OCI-LY7 (cell line): ENCODE measurements at regions not wholly inside any gene's neighbourhood (a gene's known extent, or its start where the extent isn't known, plus 50 kb on each side); places are given as distances from the start of the nearest gene placed in this dataset.

Experiments used
- EZH2phosphoT487 ChIP-seq: fragments of 200-600 bp; sonication (generic); IDR thresholded peaks from 2 replicates; pipeline ENCODE4 v1.6.1; 2018; ENCODE audit warnings: low read depth, borderline replicate concordance, mild to moderate bottlenecking, mixed run types, antibody characterized with exemption, low read length, moderate library complexity, mixed read lengths
- TF ChIP-seq, protein P1 (sequence below): fragments of 200-600 bp; sonication (generic); conservative IDR thresholded peaks from 2 replicates; pipeline ENCODE4 v1.5.1; 2014; ENCODE audit warnings: mild to moderate bottlenecking, antibody characterized with exemption, low read length, moderate library complexity, mixed read lengths

- TF ChIP-seq EZH2phosphoT487, result no peak
- TF ChIP-seq, protein P1, sequence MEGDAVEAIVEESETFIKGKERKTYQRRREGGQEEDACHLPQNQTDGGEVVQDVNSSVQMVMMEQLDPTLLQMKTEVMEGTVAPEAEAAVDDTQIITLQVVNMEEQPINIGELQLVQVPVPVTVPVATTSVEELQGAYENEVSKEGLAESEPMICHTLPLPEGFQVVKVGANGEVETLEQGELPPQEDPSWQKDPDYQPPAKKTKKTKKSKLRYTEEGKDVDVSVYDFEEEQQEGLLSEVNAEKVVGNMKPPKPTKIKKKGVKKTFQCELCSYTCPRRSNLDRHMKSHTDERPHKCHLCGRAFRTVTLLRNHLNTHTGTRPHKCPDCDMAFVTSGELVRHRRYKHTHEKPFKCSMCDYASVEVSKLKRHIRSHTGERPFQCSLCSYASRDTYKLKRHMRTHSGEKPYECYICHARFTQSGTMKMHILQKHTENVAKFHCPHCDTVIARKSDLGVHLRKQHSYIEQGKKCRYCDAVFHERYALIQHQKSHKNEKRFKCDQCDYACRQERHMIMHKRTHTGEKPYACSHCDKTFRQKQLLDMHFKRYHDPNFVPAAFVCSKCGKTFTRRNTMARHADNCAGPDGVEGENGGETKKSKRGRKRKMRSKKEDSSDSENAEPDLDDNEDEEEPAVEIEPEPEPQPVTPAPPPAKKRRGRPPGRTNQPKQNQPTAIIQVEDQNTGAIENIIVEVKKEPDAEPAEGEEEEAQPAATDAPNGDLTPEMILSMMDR, result no peak
These were observed 2128.3 kb upstream of the C9orf72 start for GRCh38 chr9:29701559-29701958.
